K562 (cell line): ENCODE measurements at regions not wholly inside any gene's neighbourhood (a gene's known extent, or its start where the extent isn't known, plus 50 kb on each side); places are given as distances from the start of the nearest gene placed in this dataset.

ENCODE experiments used
- ATAC-seq: fragments of 200-7000 bp; cut with Tn5 transposase; 3 replicates; pipeline ENCODE4 v1.9.1; 2020; ENCODE audit warnings: moderate library complexity
- BruUV-seq: library from RNA; stranded (reverse); fragments of 400-500 nt; replicated peaks from 2 replicates; lab custom pipeline; 2021; lab: Mats Ljungman, UMichigan
- CTCF ChIA-PET: fragments of 300-600 bp; formaldehyde crosslinking; extraction: SDS; loops from one replicate; lab custom pipeline; 2021; ENCODE audit warnings: low intra/inter-chr PET ratio; lab: Yijun Ruan, JAX
- POLR2A ChIA-PET: fragments of 300-600, 350-650 bp; sonication (Branson Sonifier 250); formaldehyde crosslinking; extraction: SDS; loops from one replicate; lab custom pipeline; 2021; ENCODE audit warnings: antibody characterized with exemption, inconsistent platforms; lab: Yijun Ruan, JAX
- DNase-seq, 4 experiments: peaks; one replicate each; pipeline versions ENCODE4 v3.0.0 to v3.0.0-alpha.2; 2011 to 2018; ENCODE audit warnings: low spot score in 3 of 4, mixed read lengths in 3 of 4; ENCODE audit errors: extremely low read depth in 1 of 4
- FAIRE-seq: peaks from 2 replicates; lab custom pipeline; 2011; peaks lifted over from hg19 to GRCh38; lab: Jason Lieb, UNC
- H2AFZ ChIP-seq: 2 replicates; pipeline ENCODE4 v1.6.0; 2011; ENCODE audit warnings: low read depth, low read length, control low read depth, inconsistent platforms
- H3K27ac ChIP-seq: fragments of 200-600 bp; 3 replicates; pipeline ENCODE4 v1.8.0; 2011; ENCODE audit warnings: low read depth, mild to moderate bottlenecking, control low read depth, inconsistent platforms, low read length, moderate library complexity, mixed read lengths; ENCODE audit errors: extremely low read depth
- H3K27me3 ChIP-seq, 2 experiments: fragments of 300-600 bp in 1 of 2; 2 replicates in 1 of 2; 3 replicates in 1 of 2; pipeline versions ENCODE4 v1.6.0 to v1.8.0; 2011; ENCODE audit warnings: inconsistent platforms in 2 of 2, low read length in 2 of 2, mild to moderate bottlenecking in 1 of 2, mixed read lengths in 1 of 2, moderate library complexity in 1 of 2; ENCODE audit not compliant: control insufficient read depth in 2 of 2, insufficient read depth in 2 of 2
- H3K36me3 ChIP-seq: fragments of 300-600 bp; 3 replicates; pipeline ENCODE4 v1.8.0; 2011; ENCODE audit warnings: mild to moderate bottlenecking, low read length, inconsistent platforms; ENCODE audit not compliant: control insufficient read depth, insufficient read depth
- H3K4me1 ChIP-seq, 2 experiments: fragments of 200-600 bp in 1 of 2; replicated peaks in 1 of 2; 2 replicates in 1 of 2; 3 replicates in 1 of 2; pipeline versions ENCODE4 v1.5.1 to v1.8.0; 2011; ENCODE audit warnings: inconsistent platforms in 2 of 2, low read length in 2 of 2, mild to moderate bottlenecking in 1 of 2, mixed read lengths in 1 of 2, moderate library complexity in 1 of 2; ENCODE audit not compliant: control insufficient read depth in 2 of 2, insufficient read depth in 2 of 2
- H3K4me2 ChIP-seq: 2 replicates; pipeline ENCODE4 v1.6.1; 2011; ENCODE audit warnings: low read length, control low read depth, inconsistent platforms, mixed read lengths; ENCODE audit not compliant: insufficient read depth
- H3K4me3 ChIP-seq: fragments of 200-600 bp; sonication (generic), shearing (Covaris generic); 2 replicates; pipeline ENCODE4 v1.5.1; 2016; ENCODE audit warnings: control low read depth, inconsistent platforms
- H3K79me2 ChIP-seq: fragments of 200-600 bp; 3 replicates; pipeline ENCODE4 v1.8.0; 2011; ENCODE audit warnings: low read length, inconsistent platforms; ENCODE audit not compliant: control insufficient read depth, insufficient read depth
- H3K9ac ChIP-seq, 2 experiments: 2 replicates each; pipeline versions ENCODE4 v1.6.0 to v1.6.1; 2011; ENCODE audit warnings: low read depth in 2 of 2, low read length in 2 of 2, control low read depth in 1 of 2, inconsistent platforms in 1 of 2, mild to moderate bottlenecking in 1 of 2, mixed read lengths in 1 of 2; ENCODE audit not compliant: insufficient read depth in 1 of 2
- H3K9me1 ChIP-seq: one replicate; pipeline ENCODE4 v1.6.0; 2011; ENCODE audit warnings: inconsistent platforms, mild to moderate bottlenecking, low read length, moderate library complexity; ENCODE audit not compliant: control insufficient read depth, insufficient read depth
- H3K9me3 ChIP-seq: replicated peaks from 2 replicates; pipeline ENCODE4 v1.5.1; 2011; ENCODE audit warnings: low read depth, low read length, inconsistent platforms; ENCODE audit not compliant: control insufficient read depth, insufficient read depth
- H4K20me1 ChIP-seq: replicated peaks from 2 replicates; pipeline ENCODE4 v1.6.1; 2011; ENCODE audit warnings: low read length, inconsistent platforms, mixed read lengths; ENCODE audit not compliant: control insufficient read depth, insufficient read depth
- ASH1L ChIP-seq: fragments of 450-650 bp; IDR thresholded peaks from 2 replicates; pipeline ENCODE4 v1.6.1; 2018; ENCODE audit warnings: borderline replicate concordance, mild to moderate bottlenecking, low read depth; ENCODE audit not compliant: partially characterized antibody
- BDP1 ChIP-seq: IDR thresholded peaks from 3 replicates; pipeline ENCODE4 v1.6.1; 2011; ENCODE audit not compliant: insufficient read length, insufficient read depth
- E2F5 ChIP-seq: sonication (generic); formaldehyde crosslinking; IDR thresholded peaks from 2 replicates; pipeline ENCODE4 v1.8.0; 2022; ENCODE audit warnings: mild to moderate bottlenecking, missing genetic modification reagents
- FOXM1 ChIP-seq, 2 experiments: fragments of 450-650 bp in 1 of 2; sonication (generic) in 1 of 2; formaldehyde crosslinking in 1 of 2; IDR thresholded peaks; 2 replicates each; pipeline versions ENCODE4 v1.6.1 to v1.9.0; 2017 to 2022; ENCODE audit warnings: low read depth in 2 of 2, mild to moderate bottlenecking in 2 of 2, missing genetic modification reagents in 1 of 2, moderate library complexity in 1 of 2
- HCFC1 ChIP-seq: IDR thresholded peaks from 2 replicates; pipeline ENCODE4 v1.6.1; 2012; ENCODE audit warnings: low read depth, low read length, improper control_type of control experiment
- HNRNPLL ChIP-seq: fragments of 200-400 bp; formaldehyde crosslinking; IDR thresholded peaks from 2 replicates; pipeline ENCODE4 v1.6.1; 2017; ENCODE audit warnings: low read length, low read depth, mild to moderate bottlenecking; ENCODE audit not compliant: poor library complexity, severe bottlenecking
- HNRNPUL1 ChIP-seq: fragments of 200-400 bp; formaldehyde crosslinking; IDR thresholded peaks from 2 replicates; pipeline ENCODE4 v1.6.1; 2017; ENCODE audit warnings: low read length
- ID3 ChIP-seq, 2 experiments: fragments of 250-450 bp in 1 of 2; fragments of 450-650 bp in 1 of 2; sonication (Bioruptor Pico) in 1 of 2; IDR thresholded peaks; 2 replicates each; pipeline versions ENCODE4 v1.6.1 to v1.8.0; 2016 to 2021; ENCODE audit warnings: mild to moderate bottlenecking in 2 of 2, moderate library complexity in 2 of 2, missing compliant biosample characterization in 1 of 2, missing genetic modification characterization in 1 of 2
- JUNB ChIP-seq: fragments of 450-650 bp; formaldehyde crosslinking; conservative IDR thresholded peaks from 2 replicates; pipeline ENCODE4 v1.4.0; 2020; ENCODE audit warnings: mild to moderate bottlenecking
- KLF6 ChIP-seq: fragments of 250-450 bp; sonication (Bioruptor Pico); IDR thresholded peaks from 2 replicates; pipeline ENCODE4 v1.4.0; 2020; ENCODE audit warnings: mild to moderate bottlenecking, moderate library complexity, borderline replicate concordance
- RB1 ChIP-seq: fragments of 450-650 bp; IDR thresholded peaks from 2 replicates; pipeline ENCODE4 v1.6.1; 2017; ENCODE audit warnings: low read depth, mild to moderate bottlenecking
- SP2 ChIP-seq: IDR thresholded peaks from 2 replicates; pipeline ENCODE4 v1.6.1; 2011; ENCODE audit warnings: mild to moderate bottlenecking, low read depth, low read length, moderate library complexity; ENCODE audit not compliant: poor library complexity, severe bottlenecking; ENCODE audit errors: extremely low read depth
- TEAD1 ChIP-seq, 2 experiments: fragments of 450-650 bp in 1 of 2; sonication (generic) in 1 of 2; formaldehyde crosslinking; IDR thresholded peaks; 2 replicates each; pipeline versions ENCODE4 v1.4.0 to v1.8.0; 2020 to 2022; ENCODE audit warnings: mild to moderate bottlenecking in 2 of 2, missing genetic modification reagents in 1 of 2
- TGIF2 ChIP-seq: sonication (generic); formaldehyde crosslinking; IDR thresholded peaks from 2 replicates; pipeline ENCODE4 v1.8.1; 2022; ENCODE audit warnings: mild to moderate bottlenecking, missing genetic modification reagents, moderate library complexity
- ZBTB26 ChIP-seq: fragments of 450-650 bp; formaldehyde crosslinking; IDR thresholded peaks from 2 replicates; pipeline ENCODE4 v1.4.0; 2022; ENCODE audit warnings: missing genetic modification characterization
- ZNF124 ChIP-seq: sonication (generic); formaldehyde crosslinking; IDR thresholded peaks from 2 replicates; pipeline ENCODE4 v1.8.1; 2022; ENCODE audit warnings: missing genetic modification reagents
- ZNF140 ChIP-seq: fragments of 250-450 bp; sonication (Bioruptor Pico); IDR thresholded peaks from 2 replicates; pipeline ENCODE4 v1.8.0; 2021; ENCODE audit warnings: moderate library complexity, mild to moderate bottlenecking, inconsistent platforms
- in situ Hi-C: fragments of 300-500 bp; cut with MboI; formaldehyde crosslinking; loops from 4 replicates; pipeline ENCODE4 v1.15.0; 2018; ENCODE audit warnings: inconsistent platforms, mixed read lengths
- intact Hi-C: fragments of 100-400 bp; cut with micrococcal nuclease; formaldehyde crosslinking; loops from 2 replicates; pipeline ENCODE4 v1.14.2; 2022
- TF ChIP-seq, protein P1 (sequence below): fragments of 250-450 bp; sonication (Bioruptor Pico); IDR thresholded peaks from 2 replicates; pipeline ENCODE4 v1.6.1; 2021; ENCODE audit warnings: mild to moderate bottlenecking

DNA sequence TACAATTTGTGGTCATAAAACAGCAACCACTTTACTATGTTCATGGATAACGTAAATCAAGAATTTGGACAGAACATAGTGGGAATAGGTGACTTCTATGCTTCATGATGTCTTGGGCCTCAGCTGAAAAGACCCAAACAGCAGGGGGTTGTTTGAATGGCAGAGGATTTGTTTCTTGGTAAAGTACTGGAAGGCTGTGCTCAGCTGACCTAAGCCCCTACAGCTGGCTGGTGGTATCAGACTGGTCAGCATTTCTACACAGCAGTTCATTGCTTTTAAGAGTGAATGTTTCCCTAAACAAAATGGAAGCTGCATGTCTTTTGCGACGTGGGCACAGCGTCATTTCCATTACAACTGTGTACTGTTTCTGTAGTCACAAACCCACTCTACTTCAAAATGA lies 148.5 kb upstream of the DEFB112 start (continued):
- TF ChIP-seq ID3 (CRISPR knock-in tag; IDR thresholded peaks at IDR 0.05) (no peak), ID3 (tag; IDR thresholded peaks at IDR 0.05) (no peak), E2F5 (CRISPR knock-in tag) (no peak), TGIF2 (no peak), ZNF124 (CRISPR knock-in tag) (no peak), JUNB (CRISPR knock-in tag) (no peak), HNRNPUL1 (no peak), KLF6 (CRISPR knock-in tag) (no peak), FOXM1 (IDR thresholded peaks at IDR 0.05; ENCODE audit: low read depth) (no peak), FOXM1 (CRISPR knock-in tag; IDR thresholded peaks at IDR 0.05; ENCODE audit: low read depth) (no peak), RB1 (no peak), ASH1L (no peak)

DNA sequence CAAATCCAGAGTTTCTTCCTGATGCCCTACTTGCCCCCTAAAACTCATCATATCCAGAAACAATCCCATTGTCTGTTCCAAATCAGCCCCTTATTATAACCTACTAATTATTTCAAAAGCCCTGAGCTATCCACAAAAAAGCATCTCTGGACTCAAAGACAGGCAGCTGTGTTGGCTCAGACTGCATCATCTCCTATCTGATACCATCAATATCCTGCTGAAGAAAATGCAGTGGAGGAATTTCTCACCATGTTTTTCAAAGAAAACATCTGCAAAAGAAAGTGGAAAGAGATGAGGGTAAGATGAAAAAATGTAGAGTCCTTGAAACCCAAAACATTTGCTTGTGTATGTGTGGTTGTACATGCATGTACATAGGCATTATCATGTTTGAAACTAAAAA lies 153.0 kb upstream of the DEFB112 start:
- intact Hi-C loops, result no loop called here
- Histone ChIP-seq H4K20me1 (no peaks in the 10 kb centered on the region), H3K4me2 (no peak overlapping the region), H3K9me1 (no peaks in the 10 kb centered on the region), H3K27ac (no peak overlapping the region), H3K9ac (no peak overlapping the region), H3K36me3 (no peaks in the 10 kb centered on the region), H3K4me1 (no peaks in the 10 kb centered on the region), H3K27me3 (no peaks in the 10 kb centered on the region), H3K9me3 (no peaks in the 10 kb centered on the region), H3K79me2 (no peaks in the 10 kb centered on the region), H3K4me3 (no peak overlapping the region), H2AFZ (no peak overlapping the region)
- ATAC-seq (no peak), DNase-seq (no peak), FAIRE-seq (no peak)
- in situ Hi-C loops, result no loop called here
- POLR2A ChIA-PET, result no interaction called here
- BruUV-seq, result no TSS peak
- CTCF ChIA-PET, result interaction anchor here (0.7 kb wide), 1 partner anchor 36 kb away, joined by 3 read pairs; no protein-coding TSS in a partner anchor
- TF ChIP-seq ZNF140 (no peak), HNRNPLL (no peak), BDP1 (no peak), SP2 (no peak), ZBTB26 (CRISPR knock-in tag) (no peak), TEAD1 (CRISPR knock-in tag; IDR thresholded peaks at IDR 0.05) (no peak), HCFC1 (no peak)
- TF ChIP-seq, protein P1, sequence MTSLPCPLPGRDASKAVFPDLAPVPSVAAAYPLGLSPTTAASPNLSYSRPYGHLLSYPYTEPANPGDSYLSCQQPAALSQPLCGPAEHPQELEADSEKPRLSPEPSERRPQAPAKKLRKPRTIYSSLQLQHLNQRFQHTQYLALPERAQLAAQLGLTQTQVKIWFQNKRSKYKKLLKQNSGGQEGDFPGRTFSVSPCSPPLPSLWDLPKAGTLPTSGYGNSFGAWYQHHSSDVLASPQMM (CRISPR knock-in tag), result no peak
